GM12878 (cell line): ENCODE measurements at regions not wholly inside any gene's neighbourhood (a gene's known extent, or its start where the extent isn't known, plus 50 kb on each side); places are given as distances from the start of the nearest gene placed in this dataset.

Source experiments
- BCL3 ChIP-seq: IDR thresholded peaks from 2 replicates; pipeline ENCODE4 v1.6.1; 2011; ENCODE audit warnings: borderline replicate concordance, low read depth, mild to moderate bottlenecking, moderate library complexity, low read length; ENCODE audit not compliant: insufficient read depth, poor library complexity, severe bottlenecking
- CREB1 ChIP-seq: IDR thresholded peaks from 2 replicates; pipeline ENCODE4 v1.6.1; 2012; ENCODE audit warnings: low read depth, mild to moderate bottlenecking, inconsistent platforms
- CTCF ChIP-seq, 3 experiments: IDR thresholded peaks in 2 of 3; conservative IDR thresholded peaks in 1 of 3; 2 replicates each; pipeline ENCODE4 v1.5.1; 2011; ENCODE audit warnings: low read depth in 3 of 3, low read length in 3 of 3, mild to moderate bottlenecking in 3 of 3, control low read depth in 2 of 3, moderate library complexity in 2 of 3, inconsistent platforms in 1 of 3, mixed read lengths in 1 of 3; ENCODE audit not compliant: control insufficient read depth in 2 of 3, insufficient read depth in 1 of 3; ENCODE audit errors: extremely low read depth in 1 of 3
- GABPA ChIP-seq: IDR thresholded peaks from 2 replicates; pipeline ENCODE4 v1.6.1; 2014; ENCODE audit warnings: antibody characterized with exemption, low read depth, mild to moderate bottlenecking, inconsistent platforms
- MXI1 ChIP-seq: fragments of 150-350 bp; IDR thresholded peaks from 2 replicates; pipeline ENCODE4 v1.6.1; 2011; ENCODE audit warnings: low read depth, mild to moderate bottlenecking, inconsistent platforms, low read length, improper control_type of control experiment
- POLR2A ChIP-seq: IDR thresholded peaks from 2 replicates; pipeline ENCODE4 v1.6.1; 2011; ENCODE audit warnings: low read depth, mild to moderate bottlenecking, low read length
- RAD51 ChIP-seq: fragments of 450-650 bp; IDR thresholded peaks from 2 replicates; pipeline ENCODE4 v1.6.1; 2016; ENCODE audit warnings: moderate library complexity, mild to moderate bottlenecking, inconsistent platforms
- SMAD5 ChIP-seq: IDR thresholded peaks from 2 replicates; pipeline ENCODE4 v1.6.1; 2016; ENCODE audit warnings: antibody characterized with exemption, low read depth
- SMARCA5 ChIP-seq: fragments of 450-650 bp; IDR thresholded peaks from 2 replicates; pipeline ENCODE4 v1.6.1; 2017; ENCODE audit warnings: mild to moderate bottlenecking
- SMC3 ChIP-seq: IDR thresholded peaks from 2 replicates; pipeline ENCODE4 v1.6.1; 2011; ENCODE audit warnings: low read length, improper control_type of control experiment, borderline replicate concordance
- SP1 ChIP-seq: IDR thresholded peaks from one replicate; pipeline ENCODE4 v1.6.1; 2011; ENCODE audit warnings: low read depth, low read length
- SREBF2 ChIP-seq: IDR thresholded peaks from 2 replicates; pipeline ENCODE4 v1.6.1; 2012; ENCODE audit warnings: mild to moderate bottlenecking, low read length
- TAF1 ChIP-seq: IDR thresholded peaks from 2 replicates; pipeline ENCODE4 v1.6.1; 2011; ENCODE audit warnings: mild to moderate bottlenecking, low read depth, low read length, borderline replicate concordance
- ZNF384 ChIP-seq: IDR thresholded peaks from 2 replicates; pipeline ENCODE4 v1.6.1; 2012; ENCODE audit warnings: low read depth, mild to moderate bottlenecking, low read length, improper control_type of control experiment, borderline replicate concordance

GRCh38 chr12:19577281-19577530 lies 137.9 kb downstream of the AEBP2 start:
- TF ChIP-seq CTCF (IDR thresholded peaks at IDR 0.05 in 2 of 3, conservative IDR thresholded peaks at IDR 0.05 in 1 of 3; ENCODE audit: control insufficient read depth in 2 of 3, extremely low read depth in 1 of 3, insufficient read depth in 1 of 3, low read depth in 3 of 3, low read length in 3 of 3), result no peak
- TF ChIP-seq SMC3, result no peak
- TF ChIP-seq ZNF384, result no peak
- TF ChIP-seq TAF1, result no peak
- no peak for TF ChIP-seq SMARCA5
- TF ChIP-seq MXI1, result no peak
- TF ChIP-seq SMAD5, result no peak
- no peak for TF ChIP-seq POLR2A
- no peak for TF ChIP-seq CREB1
- TF ChIP-seq SP1, result no peak
- no peak for TF ChIP-seq RAD51
- no peak for TF ChIP-seq BCL3
- no peak for TF ChIP-seq GABPA
- no peak for TF ChIP-seq SREBF2
